Endothelial cell (in vitro differentiated cells): ENCODE measurements at regions not wholly inside any gene's neighbourhood (a gene's known extent, or its start where the extent isn't known, plus 50 kb on each side); places are given as distances from the start of the nearest gene placed in this dataset.

Source experiments
- DNase-seq: peaks from one replicate; pipeline ENCODE4 v3.0.0; 2021; ENCODE audit warnings: low spot score
- H3K27ac Mint-ChIP-seq: one replicate; pipeline ENCODE4 v1.8.0; 2021; ENCODE audit warnings: mixed read lengths, inconsistent platforms; ENCODE audit not compliant: unreplicated experiment
- H3K27me3 Mint-ChIP-seq: one replicate; pipeline ENCODE4 v1.8.0; 2021; ENCODE audit warnings: mild to moderate bottlenecking, moderate library complexity, mixed read lengths, inconsistent platforms; ENCODE audit not compliant: unreplicated experiment
- H3K36me3 Mint-ChIP-seq: one replicate; pipeline ENCODE4 v1.8.0; 2021; ENCODE audit warnings: mild to moderate bottlenecking, low read depth, mixed read lengths, inconsistent platforms; ENCODE audit not compliant: unreplicated experiment
- H3K4me1 Mint-ChIP-seq: one replicate; pipeline ENCODE4 v1.8.0; 2021; ENCODE audit warnings: mild to moderate bottlenecking, mixed read lengths, inconsistent platforms; ENCODE audit not compliant: unreplicated experiment
- H3K4me3 Mint-ChIP-seq: one replicate; pipeline ENCODE4 v1.8.0; 2021; ENCODE audit warnings: mild to moderate bottlenecking, mixed read lengths, inconsistent platforms; ENCODE audit not compliant: unreplicated experiment
- H3K9me3 Mint-ChIP-seq: one replicate; pipeline ENCODE4 v1.8.0; 2021; ENCODE audit warnings: mixed read lengths, inconsistent platforms; ENCODE audit not compliant: unreplicated experiment
- CTCF ChIP-seq: fragments of 200-600 bp; sonication (generic); IDR thresholded peaks from one replicate; pipeline ENCODE4 v1.5.0; 2021; ENCODE audit warnings: antibody characterized with exemption; ENCODE audit not compliant: unreplicated experiment

- no peak overlapping the region for H3K27ac Mint-ChIP-seq
- DNase-seq: no peak
- peaks cover 18% of the 10 kb centered on the region for H3K9me3 Mint-ChIP-seq
- no peaks in the 10 kb centered on the region for H3K36me3 Mint-ChIP-seq
- TF ChIP-seq CTCF: no peak
- no peaks in the 10 kb centered on the region for H3K27me3 Mint-ChIP-seq
- H3K4me1 Mint-ChIP-seq: no peaks in the 10 kb centered on the region
- H3K4me3 Mint-ChIP-seq: no peak overlapping the region
Measured at GRCh38 chr3:3340526-3340925, 161.0 kb upstream of the CRBN start.

GRCh38 chr3:3335903-3336302 is 156.4 kb upstream of the CRBN start:
- Mint-ChIP-seq H3K36me3 (peaks cover 8% of the 10 kb centered on the region), H3K9me3 (peaks cover 37% of the 10 kb centered on the region), H3K27ac (no peak overlapping the region), H3K4me1 (no peaks in the 10 kb centered on the region), H3K27me3 (no peaks in the 10 kb centered on the region), H3K4me3 (no peak overlapping the region)
- TF ChIP-seq CTCF: no peak
- no peak for DNase-seq

- no peak for TF ChIP-seq CTCF
- Mint-ChIP-seq H3K4me3 (no peak overlapping the region), H3K9me3 (peaks cover 32% of the 10 kb centered on the region), H3K27me3 (no peaks in the 10 kb centered on the region), H3K4me1 (no peaks in the 10 kb centered on the region), H3K36me3 (peaks cover 8% of the 10 kb centered on the region), H3K27ac (no peak overlapping the region)
- DNase-seq: no peak
Measured at GRCh38 chr3:3334491-3334890, 155.0 kb upstream of the CRBN start.

GRCh38 chr3:3333571-3333970 is 154.1 kb upstream of the CRBN start:
- Mint-ChIP-seq H3K27me3 (no peaks in the 10 kb centered on the region), H3K4me1 (no peaks in the 10 kb centered on the region), H3K27ac (no peak overlapping the region), H3K4me3 (no peak overlapping the region), H3K9me3 (peaks cover 41% of the 10 kb centered on the region), H3K36me3 (peaks cover 8% of the 10 kb centered on the region)
- DNase-seq: no peak
- no peak for TF ChIP-seq CTCF

- Mint-ChIP-seq H3K27me3 (no peaks in the 10 kb centered on the region), H3K4me3 (no peak overlapping the region), H3K9me3 (peaks cover 39% of the 10 kb centered on the region), H3K4me1 (no peaks in the 10 kb centered on the region), H3K27ac (no peak overlapping the region), H3K36me3 (peaks cover 6% of the 10 kb centered on the region)
- no peak for DNase-seq
- no peak for TF ChIP-seq CTCF
Measured at GRCh38 chr3:3316521-3316920, 137.0 kb upstream of the CRBN start.
